ENCODE measurements at regions not wholly inside any gene's neighbourhood (a gene's known extent, or its start where the extent isn't known, plus 50 kb on each side); places are given as distances from the start of the nearest gene placed in this dataset.

DNA sequence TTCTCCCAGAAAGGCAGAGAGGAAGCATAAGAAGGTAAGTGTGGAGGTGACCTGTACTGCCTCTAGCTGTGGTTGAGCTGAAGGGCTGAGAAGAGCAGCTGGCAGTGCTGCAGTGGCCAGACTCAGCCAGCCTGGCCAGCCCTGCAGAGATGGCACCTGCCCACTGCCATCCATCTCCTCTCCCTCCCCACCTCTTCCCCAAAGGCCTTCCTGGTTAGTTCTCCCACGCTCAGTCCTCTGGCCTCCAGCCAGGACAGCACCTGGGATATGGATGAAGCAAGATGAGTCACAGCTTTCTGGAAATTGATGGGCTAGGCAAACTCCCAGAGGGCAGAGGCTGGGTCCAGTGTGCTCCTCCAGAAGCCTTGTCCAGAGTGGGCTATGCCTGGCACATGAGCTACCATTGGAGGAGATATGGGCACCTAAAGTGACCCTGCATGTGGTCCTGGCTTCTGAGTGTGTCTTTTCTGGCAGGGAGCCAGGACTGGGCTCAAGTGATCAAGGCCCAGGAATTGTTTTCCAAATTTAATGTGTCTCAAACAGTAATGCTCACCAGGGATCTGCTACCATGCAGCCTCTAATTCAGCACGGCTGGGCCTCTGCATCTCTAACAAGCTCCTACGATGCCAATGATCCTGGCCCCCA, 81.0 kb upstream of the CACUL1 start:
- no peak for DNase-seq (ENCODE audit: low read depth in 2 of 2)

DNA sequence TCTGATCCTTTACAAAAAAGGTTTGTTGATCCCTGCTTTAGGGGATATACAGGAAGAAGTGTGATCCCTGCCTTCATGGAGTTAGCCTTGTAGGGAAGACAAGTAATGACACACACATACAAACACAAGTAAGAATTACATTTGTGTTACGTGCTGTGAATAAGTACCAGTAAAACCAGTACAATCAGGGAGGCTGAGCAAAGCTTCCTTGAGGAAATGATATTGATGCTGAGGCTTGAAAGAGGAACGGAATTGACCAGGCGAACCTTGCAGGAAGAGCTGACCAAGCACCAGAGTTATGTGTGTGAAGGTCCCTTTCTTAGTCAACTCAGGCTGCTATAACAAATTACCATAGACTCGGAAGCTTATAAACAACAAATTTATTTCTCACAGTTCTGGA, 83.6 kb upstream of the CACUL1 start:
- DNase-seq (ENCODE audit: low read depth in 2 of 2) = no peak

DNA sequence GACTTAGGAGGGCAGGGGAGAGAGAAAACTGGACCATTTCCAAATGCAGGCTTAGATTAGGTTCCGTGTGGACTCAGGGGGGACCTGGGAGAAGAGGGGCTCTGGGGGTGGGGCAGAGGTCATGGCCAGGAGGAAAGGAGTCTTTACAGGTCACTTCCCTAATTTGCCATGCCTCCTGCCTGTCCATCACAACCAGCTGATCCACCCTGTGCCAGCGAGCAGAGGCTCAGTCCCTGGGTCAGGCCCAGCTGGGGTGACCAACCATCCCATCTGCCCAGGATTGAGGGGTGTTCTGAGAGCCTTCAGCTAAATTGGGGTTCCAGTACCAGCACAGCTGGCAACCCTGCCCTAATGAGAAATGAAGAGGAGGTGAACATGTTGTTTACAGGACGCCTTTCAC, 84.6 kb upstream of the CACUL1 start:
- DNase-seq (ENCODE audit: low read depth in 2 of 2) = no peak

DNA sequence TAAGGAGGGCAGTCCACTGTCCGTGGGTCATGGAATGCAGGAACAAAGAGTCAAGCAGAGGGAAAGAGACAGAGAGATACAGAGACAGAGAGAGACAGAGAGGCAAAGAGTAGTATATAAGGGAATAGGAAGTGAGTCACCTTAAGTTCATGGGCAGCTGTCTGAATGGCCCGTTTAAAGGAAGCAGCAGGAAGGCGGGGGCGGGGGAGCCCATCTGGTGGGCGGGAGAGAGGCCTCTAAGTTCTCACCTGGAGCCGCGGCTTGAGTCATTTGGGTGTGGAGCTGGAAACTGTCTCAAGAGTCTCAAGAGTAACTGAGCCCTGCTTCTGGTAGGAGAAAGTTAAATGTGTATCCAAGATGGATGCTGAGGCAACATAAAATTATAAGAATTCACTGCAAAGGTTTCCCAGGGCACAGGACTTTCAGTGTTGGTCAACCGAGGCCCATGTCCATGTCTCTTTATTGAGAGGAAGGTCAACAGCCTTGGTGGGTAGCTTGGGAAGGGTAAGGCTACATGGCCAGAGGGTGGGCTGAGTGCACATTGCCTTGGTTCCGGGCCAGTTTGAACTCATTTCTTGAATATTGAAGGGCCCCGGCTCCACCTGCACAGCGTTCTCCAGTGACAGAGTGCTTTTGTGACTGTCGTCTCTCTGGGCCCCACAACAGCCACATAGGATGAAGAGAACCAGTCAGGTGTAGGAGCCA, 85.5 kb upstream of the CACUL1 start:
- DNase-seq (ENCODE audit: low read depth in 2 of 2) = peak; percentile 22 to 33

DNA sequence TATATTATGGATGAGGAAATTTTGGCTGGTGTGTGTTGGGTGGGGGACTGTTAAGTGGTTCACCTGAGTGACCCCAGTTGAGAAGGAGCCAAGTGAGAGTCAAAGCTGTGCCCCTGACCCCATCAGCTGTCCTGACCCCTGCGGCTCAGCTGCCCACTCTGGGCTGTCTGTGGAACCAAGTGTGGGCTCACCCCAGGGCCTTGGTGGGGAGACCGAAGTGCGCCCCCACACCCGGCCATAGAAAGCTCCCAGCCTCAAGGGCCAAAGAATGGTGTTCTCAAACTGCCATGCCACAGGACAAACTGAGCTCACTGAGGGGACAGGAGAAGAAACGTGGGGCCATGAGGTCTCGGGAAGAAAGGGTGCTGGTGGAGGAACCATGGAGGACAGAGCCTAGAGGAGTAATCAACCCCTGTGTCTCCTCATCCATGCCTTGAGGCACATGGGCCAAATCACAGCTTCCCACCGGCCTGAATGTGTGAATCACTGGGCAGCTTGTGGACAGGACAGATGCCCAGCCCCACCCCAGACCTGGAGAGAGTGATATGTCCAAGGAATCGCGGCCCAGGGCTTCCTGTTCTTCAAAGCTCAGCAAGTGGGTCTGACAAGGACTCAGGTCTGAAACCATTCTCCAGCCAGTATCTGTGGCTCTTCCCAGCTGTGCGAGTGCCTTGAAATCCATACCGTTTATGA, 86.2 kb upstream of the CACUL1 start:
- no peak for DNase-seq (ENCODE audit: low read depth in 2 of 2)

- no peak for DNase-seq (ENCODE audit: low read depth in 2 of 2)
Observed at GRCh38 chr10:118841881-118842605, 87.3 kb upstream of the CACUL1 start.

- DNase-seq (ENCODE audit: low read depth in 2 of 2) = no peak
Observed at GRCh38 chr10:118842843-118843624, 88.3 kb upstream of the CACUL1 start.

- no peak for DNase-seq (ENCODE audit: low read depth in 2 of 2)
Observed at GRCh38 chr10:118843647-118844265, 89.0 kb upstream of the CACUL1 start.

GRCh38 chr10:118844731-118845521, 90.2 kb upstream of the CACUL1 start:
- DNase-seq (ENCODE audit: low read depth in 2 of 2) = no peak

GRCh38 chr10:118845776-118846175, 91.0 kb upstream of the CACUL1 start:
- no peak for DNase-seq (ENCODE audit: low read depth in 2 of 2)

DNA sequence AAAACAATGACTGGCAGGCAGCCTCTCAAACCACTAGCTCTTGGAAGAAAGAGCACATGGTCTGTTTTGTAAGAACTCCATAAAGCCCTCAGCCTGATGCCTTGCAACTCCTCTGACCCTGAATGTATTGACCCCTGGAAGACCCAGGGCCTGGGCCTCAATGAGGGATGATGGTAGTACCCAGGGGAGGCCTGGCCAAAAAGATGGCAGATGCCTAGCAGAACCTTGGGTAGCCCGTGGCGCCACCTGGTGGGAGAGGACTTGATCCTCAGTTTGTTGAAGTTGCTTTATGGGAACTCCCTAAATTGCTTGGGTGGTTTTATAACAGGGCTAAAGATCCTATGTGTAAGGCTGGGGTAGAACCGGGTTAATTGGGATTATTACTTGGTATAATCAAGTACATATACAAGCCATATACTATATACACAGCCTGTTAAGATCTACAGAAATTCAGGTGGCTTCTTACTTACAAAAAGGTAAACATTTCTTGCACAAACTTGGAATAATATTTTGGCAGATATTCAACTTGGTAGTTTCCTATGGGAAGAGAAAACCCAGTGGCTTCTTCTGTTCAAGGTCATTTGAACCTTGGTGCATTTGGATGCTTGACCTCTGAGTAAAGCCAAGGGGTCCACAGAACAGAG, 95.8 kb upstream of the CACUL1 start:
- DNase-seq (ENCODE audit: low read depth in 2 of 2) = peak; percentile 26 to 39

GRCh38 chr10:118851062-118852035, 96.6 kb upstream of the CACUL1 start:
- no peak for DNase-seq (ENCODE audit: low read depth in 2 of 2)

DNA sequence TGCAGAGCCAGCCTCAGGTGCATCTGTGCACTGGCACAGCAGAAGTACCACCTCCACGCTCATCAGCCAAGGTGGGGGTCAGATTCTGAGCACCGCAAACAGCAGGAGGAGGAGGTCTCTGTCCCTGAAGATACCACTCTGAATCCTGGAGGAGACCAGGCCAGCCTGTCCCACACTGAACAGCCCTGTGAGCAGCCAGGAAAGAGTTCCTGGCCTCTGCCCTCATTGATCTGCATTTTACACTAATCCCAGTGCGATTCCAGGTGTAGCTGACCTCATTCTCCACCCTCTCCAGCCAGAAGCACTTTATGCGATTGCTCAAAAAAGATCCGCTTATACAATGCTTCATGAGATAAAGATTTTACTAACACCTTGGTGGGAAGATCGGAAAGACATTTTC, 99.1 kb upstream of the CACUL1 start:
- DNase-seq (ENCODE audit: low read depth in 2 of 2) = no peak

DNA sequence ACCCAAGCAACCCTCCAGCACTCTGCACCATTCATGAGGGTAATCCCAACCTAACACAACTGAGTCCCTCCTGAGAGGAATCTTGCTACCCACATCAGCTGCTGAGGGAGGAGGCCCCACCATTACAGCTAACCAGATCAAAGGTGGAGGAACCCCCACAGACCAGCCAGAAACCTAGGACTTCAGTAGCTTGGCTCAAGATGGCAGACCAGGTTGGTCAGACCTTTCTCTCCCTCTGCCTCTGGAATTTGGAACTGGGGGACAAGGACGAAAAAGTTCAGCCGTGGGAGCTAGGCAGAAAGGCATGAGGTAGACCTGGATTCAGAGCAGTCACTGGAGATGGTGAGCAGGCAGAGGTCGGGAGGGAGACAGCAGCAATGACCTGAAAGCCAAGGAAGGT, 101.3 kb upstream of the CACUL1 start:
- DNase-seq (ENCODE audit: low read depth in 2 of 2) = no peak

GRCh38 chr10:118865998-118866693, 111.4 kb upstream of the CACUL1 start:
- no peak for DNase-seq (ENCODE audit: low read depth in 2 of 2)

GRCh38 chr10:118867768-118868167, 113.0 kb upstream of the CACUL1 start:
- no peak for DNase-seq (ENCODE audit: low read depth in 2 of 2)

DNA sequence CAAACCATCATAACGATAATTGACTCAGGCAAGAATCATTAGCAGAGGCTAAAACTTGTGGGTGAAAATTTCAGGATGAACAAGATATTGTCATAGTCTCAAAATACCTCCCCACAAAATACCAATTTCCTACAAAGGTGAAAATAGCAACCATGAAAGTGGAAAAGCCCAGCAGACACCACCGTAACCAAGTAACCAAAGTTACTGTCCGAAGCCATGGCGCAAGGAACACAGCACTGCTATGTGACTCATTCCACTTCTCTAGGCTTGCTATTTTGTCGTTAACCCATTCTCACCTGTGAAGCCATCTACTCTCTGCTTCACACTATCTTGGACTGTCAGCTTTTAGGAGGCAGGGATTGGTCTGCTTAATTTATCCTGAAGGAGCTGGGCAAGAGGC, 113.8 kb upstream of the CACUL1 start:
- no peak for DNase-seq (ENCODE audit: low read depth in 2 of 2)

All from stimulated activated CD8-positive, alpha-beta memory T cell treated with anti-CD3 and anti-CD28 coated beads, Interleukin-7, amount 100 ng/mL, for 4 hours (primary cell).